GM19025 (cell line): ENCODE measurements at regions not wholly inside any gene's neighbourhood (a gene's known extent, or its start where the extent isn't known, plus 50 kb on each side); places are given as distances from the start of the nearest gene placed in this dataset.
"Not testable (repeated sequence)": the region's sequence is repeated elsewhere in the genome, so short reads cannot be mapped to it uniquely, and the experiment has no call there.

Experiments
- ATAC-seq: cut with Tn5 transposase; IDR thresholded peaks from one replicate; pipeline ENCODE4 v1.9.1; 2021; ENCODE audit warnings: mild to moderate bottlenecking, low read depth, moderate library complexity; ENCODE audit not compliant: unreplicated experiment

GRCh38 chr4:116059361-116059760 is 945.9 kb upstream of the NDST4 start:
- no peak for ATAC-seq

GRCh38 chr4:116058129-116058528 is 944.7 kb upstream of the NDST4 start:
- no peak for ATAC-seq

- no peak for ATAC-seq
These were observed 942.7 kb upstream of the NDST4 start for GRCh38 chr4:116055857-116056827.

GRCh38 chr4:116027311-116027710 is 913.9 kb upstream of the NDST4 start:
- no peak for ATAC-seq

- no peak for ATAC-seq
These were observed 911.7 kb upstream of the NDST4 start for GRCh38 chr4:116024954-116025708.

DNA sequence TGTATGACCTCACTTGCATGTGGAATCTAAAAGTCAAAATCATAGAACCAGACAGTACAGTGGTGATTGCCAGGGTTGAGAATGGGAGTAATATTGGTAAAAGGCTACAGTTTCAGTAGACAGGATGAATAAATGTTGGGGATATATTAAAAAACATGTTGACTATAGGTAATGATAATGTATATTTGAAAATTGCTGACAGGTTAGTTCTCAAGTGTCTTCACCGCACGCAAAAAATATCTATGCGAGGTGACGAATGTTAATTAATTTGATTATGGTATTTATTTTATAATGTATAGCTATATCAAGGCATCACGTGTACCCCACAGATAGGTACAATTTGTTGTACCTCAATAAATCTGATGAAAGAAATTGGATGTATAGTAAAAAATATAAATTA is 909.6 kb upstream of the NDST4 start:
- no peak for ATAC-seq

GRCh38 chr4:116020141-116020722 is 906.8 kb upstream of the NDST4 start:
- no peak for ATAC-seq

GRCh38 chr4:116018831-116019230 is 905.4 kb upstream of the NDST4 start:
- ATAC-seq: no peak

DNA sequence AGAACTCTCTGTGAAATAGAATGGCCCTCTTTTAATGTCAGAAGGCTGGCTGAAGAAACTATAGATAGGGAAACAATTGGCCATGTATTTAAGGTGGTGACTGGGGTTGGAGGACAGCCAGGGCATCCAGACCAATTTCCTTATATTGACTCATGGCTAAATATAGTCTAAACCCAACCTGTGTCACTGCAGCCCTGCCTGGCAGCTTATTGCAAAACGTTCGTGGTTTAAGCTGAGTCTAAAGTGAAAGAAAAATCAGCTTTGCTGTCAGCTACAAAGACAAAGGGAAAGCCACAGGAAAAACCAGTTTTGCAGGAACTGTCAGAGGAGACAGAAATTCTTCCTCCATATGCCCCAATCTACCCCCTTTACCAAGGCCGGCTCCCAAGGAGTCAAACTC is 902.8 kb upstream of the NDST4 start:
- ATAC-seq: no peak

GRCh38 chr4:116015549-116015948 is 902.1 kb upstream of the NDST4 start:
- no peak for ATAC-seq

GRCh38 chr4:116015062-116015461 is 901.6 kb upstream of the NDST4 start:
- no peak for ATAC-seq

DNA sequence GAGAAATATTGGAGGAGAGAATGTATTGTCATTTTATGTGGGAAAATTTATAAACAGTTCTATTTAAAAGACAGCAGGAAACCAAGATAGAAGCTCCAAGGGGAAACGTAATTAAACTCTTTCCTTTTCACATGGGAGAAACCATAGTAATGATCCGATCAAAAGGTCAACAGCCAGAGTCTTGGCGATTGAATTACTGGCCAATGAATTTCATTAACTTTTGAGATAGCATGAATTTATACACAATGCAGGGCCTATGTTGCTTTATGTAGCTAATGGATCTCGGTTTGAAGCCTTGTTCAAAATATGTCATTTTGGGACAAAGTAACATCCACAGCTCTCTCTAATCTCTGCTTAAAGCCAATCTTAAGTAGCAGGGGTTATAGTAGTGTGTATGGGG is 897.5 kb upstream of the NDST4 start:
- ATAC-seq: no peak

- ATAC-seq: no peak
These were observed 892.3 kb upstream of the NDST4 start for GRCh38 chr4:116005806-116006088.

GRCh38 chr4:116005037-116005805 is 891.8 kb upstream of the NDST4 start:
- ATAC-seq: no peak

DNA sequence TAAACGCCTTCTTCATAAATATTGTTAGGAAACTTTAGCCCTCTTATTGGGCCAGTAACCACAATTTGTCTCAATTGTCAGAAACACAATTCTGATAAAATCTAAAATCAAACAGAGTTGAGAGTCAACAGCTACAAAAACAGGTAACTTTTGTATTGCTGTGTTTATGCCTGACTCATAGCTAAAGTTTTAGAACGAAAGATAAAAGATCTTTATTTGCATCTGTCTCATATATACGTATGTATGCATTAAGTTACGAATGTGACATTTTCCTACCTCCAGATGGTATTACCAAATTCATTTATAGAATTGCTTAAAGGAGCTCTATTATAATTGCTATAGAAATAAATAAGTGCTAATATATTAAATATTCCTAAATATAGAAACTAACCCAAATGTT is 887.9 kb upstream of the NDST4 start:
- ATAC-seq: no peak

GRCh38 chr4:115986573-115986972 is 873.2 kb upstream of the NDST4 start:
- ATAC-seq: no peak

GRCh38 chr4:115975421-115976001 is 862.1 kb upstream of the NDST4 start:
- not testable (repeated sequence) for ATAC-seq

DNA sequence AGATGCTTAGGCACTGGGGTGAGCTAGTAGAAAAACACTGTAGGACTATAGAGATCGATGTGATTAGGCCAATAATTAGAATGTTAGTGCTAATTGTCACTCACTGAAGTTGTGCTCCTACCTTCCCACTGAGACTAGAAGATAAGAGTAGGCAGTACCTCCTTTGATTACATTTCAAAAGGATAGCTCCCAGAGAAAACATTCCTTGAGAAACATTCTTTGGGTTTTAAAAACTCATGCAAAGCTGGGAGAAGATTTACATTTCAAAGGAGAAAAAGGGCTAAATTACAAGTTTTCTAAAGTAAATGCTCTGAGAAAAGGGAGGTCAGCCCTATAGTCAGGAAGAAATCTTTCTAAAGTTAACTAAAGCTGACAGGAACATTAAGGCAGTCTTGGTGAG is 860.3 kb upstream of the NDST4 start:
- ATAC-seq: no peak

DNA sequence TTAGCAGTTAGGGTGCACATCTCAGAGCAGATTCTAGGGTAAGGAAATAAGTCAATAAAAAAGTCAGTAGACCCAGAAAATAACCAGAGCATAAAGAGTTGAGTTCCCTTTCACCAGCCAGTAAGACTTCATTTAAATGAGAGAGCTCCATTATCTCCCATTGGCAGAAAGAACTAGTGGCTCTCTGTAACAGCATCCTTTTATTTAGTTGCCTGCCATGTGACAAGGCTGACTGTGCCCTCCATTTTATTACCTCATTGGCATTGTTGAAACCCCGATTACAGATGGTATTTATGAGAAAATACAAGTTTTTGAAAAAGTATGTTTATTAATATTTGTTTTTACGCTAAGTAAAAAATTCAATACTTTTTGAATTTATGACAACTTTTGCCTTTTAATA is 859.5 kb upstream of the NDST4 start:
- no peak for ATAC-seq

GRCh38 chr4:115970859-115971258 is 857.4 kb upstream of the NDST4 start:
- ATAC-seq: no peak
